CD4-positive, alpha-beta T cell treated with Interferon gamma for 1 hour (primary cell): ENCODE measurements at regions not wholly inside any gene's neighbourhood (a gene's known extent, or its start where the extent isn't known, plus 50 kb on each side); places are given as distances from the start of the nearest gene placed in this dataset.

Source experiments
- DNase-seq: peaks from one replicate; pipeline ENCODE4 v3.0.0-alpha.2; 2020

DNA sequence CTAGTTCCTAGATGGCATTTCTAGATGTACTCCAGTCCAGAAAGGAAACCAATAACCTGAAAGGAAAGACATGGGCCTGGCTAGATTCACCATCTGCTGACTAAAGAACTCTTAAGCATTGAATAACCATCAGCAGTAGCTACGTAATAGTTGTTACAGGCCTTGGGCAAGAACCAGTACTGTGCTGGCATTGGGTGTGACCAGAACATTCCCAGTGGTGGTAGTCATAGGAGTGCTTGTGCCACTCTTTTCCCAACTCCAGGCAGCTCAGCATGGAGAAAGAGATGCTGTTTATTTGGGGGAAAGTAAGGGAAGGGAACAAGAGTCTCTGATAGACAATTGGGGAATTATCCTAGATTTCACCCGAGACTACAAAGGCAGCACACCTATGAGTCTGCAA lies 333.3 kb downstream of the SLC16A7 start:
- no peak for DNase-seq

- DNase-seq, result no peak
Measured at GRCh38 chr12:59934486-59934885, 338.7 kb downstream of the SLC16A7 start.

DNA sequence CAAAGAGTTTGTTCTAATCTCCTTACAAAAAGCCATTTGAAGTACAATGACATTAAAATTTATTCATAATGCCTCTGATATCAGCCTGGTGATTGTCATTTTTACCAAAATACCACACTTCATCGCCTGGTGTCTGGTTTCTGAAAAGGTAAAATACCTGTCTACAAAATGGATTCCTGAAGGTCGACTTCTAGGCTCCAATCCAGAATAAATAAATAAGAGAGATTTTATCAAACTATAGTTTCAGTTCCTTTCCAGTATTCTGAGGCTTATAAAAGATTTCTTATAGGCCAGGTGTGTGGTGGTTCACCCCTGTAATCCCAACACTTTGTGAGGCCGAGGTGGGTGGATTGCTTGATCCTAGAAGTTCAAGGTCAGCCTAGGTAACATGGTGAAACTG lies 340.7 kb downstream of the SLC16A7 start:
- no peak for DNase-seq

DNA sequence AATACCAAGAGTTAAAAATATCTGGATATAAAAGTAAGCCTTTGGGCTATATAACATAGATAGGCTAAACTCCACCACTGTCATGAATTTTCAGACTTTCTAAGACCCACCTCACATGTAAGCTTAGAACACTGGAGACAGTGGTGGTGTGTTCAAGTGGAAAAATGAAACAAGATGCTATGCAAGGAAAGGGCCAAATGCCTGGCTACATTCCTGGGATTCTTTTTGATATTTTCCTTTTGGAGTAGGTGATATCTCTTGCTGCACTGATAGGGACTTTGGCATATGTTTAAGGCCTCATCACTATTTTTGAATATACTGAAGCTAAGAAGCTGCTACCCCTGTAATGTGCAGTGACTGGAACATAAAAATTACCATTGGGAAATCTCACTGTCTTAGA lies 341.3 kb downstream of the SLC16A7 start:
- no peak for DNase-seq

- DNase-seq, result no peak
Measured at GRCh38 chr12:59938190-59938962, 342.5 kb downstream of the SLC16A7 start.

DNA sequence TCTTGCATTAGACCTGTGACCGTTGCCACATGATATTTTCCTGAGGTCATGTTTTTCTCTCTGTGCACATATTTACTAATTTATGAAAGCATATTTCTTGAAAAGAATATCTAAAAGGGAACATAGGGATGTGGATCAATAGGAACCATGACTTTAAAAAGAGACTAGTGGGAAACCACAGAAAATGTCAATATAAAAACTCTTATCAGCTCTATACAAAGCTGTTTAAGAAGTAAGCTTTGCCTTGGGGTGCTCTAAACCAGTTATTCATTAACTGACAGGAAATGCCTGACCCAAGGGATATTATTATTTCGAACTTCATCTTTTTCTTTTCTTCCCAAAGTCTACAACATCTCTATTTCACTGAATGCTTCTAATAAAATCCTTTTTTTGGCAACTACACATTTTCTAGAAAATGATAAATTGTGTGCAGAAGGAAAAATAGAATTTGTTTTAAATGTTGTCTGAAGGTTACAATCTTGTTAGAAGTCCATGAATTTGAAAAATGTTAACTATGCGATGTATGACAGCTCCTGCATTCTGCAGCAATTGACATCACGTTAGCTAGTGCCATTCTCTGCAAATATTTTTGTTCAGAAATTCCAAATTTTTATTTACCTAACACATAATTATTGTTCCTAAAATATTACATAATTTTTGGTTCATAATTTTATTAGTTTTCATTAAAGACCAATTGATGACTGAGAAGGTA lies 345.0 kb downstream of the SLC16A7 start:
- DNase-seq, result no peak

DNA sequence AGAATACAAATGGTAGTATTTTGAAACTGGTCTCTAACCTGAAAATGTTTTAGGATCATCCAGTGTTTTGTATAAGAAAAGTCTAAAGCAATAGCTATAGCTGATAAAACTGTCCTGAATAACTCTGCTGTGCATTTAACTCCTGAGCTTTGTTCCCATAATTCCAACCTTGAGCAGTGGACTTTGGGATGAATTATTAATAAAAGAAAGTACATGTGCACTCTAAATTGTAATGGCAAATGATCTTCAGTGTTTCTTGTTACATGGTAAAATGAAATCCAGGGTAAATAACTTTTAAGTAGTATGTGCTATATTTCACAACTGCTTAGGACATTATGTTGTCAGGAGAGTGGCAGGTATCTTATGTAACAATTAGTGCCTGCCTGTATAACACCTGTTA lies 345.6 kb downstream of the SLC16A7 start:
- DNase-seq, result no peak

- DNase-seq, result no peak
Measured at GRCh38 chr12:59944177-59944576, 348.3 kb downstream of the SLC16A7 start.

DNA sequence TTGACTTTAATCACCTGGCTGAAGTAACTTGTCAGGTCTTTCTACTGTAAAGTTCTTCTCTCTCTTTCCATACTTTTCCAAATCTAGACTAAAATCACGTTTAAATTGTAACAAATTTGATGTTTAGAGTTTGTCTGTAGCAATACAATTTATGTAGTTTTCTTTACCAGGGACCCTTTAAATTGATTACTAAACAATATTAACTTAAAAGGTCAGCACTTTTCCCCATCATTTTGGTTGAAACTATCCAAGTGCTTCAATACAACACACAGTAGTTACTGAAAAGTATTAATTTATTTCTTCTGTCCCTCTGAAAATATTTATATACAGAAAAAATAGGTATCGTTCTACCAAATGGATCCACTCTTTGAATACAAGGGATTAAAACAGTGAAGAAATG lies 350.8 kb downstream of the SLC16A7 start:
- no peak for DNase-seq

- no peak for DNase-seq
Measured at GRCh38 chr12:59963546-59963945, 367.7 kb downstream of the SLC16A7 start.

DNA sequence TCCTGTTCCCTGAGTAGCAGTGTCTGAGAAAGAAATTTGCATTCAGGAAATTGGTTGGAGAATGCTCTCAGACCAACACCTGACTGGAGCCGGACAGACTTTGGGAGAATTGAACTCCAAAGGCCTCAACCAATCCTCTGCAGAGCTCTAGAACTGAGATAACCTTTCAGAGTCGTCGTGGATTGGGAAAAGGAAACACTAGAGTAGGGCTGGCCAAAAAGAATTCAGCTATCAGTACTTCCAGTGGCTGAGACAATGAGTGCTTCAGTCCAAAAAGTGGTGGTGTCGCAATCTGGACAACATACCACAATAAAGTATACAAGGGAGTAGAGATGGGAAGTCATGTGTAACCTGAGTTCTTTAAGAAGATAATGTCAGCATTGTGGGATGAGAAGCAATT lies 377.1 kb downstream of the SLC16A7 start:
- DNase-seq, result no peak

- DNase-seq, result no peak
Measured at GRCh38 chr12:59973515-59973914, 377.7 kb downstream of the SLC16A7 start.

DNA sequence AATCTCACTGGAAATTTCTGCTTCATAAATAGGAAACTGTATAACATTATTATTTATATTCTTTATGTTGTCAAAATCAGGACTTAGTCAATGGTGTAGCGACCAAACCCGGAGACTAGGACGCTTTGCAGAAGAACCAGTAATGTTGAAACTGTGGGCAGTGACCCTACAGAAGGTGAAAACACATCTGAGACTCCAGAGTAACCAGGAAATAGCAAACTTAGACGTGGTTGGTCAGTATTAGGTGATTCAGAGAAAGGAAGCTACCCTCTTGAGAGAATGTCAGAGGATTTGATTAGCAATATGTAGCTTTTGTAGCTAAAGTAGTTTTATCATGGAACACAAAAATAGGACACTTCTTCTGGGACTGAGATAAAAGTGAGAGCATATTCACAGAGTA lies 381.9 kb downstream of the SLC16A7 start:
- DNase-seq, result no peak

- DNase-seq, result no peak
Measured at GRCh38 chr12:59980476-59980875, 384.6 kb downstream of the SLC16A7 start.

DNA sequence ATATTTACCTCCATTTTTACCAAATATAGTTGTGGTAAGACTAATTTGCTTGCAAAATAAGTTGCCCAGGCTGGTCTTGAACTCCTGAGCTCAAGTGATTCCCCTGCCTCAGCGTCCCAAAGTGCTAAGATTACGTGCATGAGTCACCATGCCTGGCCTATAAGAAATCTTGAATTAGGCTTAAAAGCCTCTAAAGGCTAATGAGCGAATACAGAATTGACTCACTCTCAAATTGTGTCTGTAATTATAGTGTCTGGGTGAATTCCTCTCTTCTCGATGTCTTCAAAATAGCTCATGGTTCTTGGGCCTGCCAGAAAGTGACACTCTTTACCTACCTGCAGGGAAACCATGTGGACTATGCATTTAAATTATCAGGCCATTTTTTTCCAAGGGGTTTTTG lies 403.5 kb downstream of the SLC16A7 start:
- DNase-seq, result no peak

GRCh38 chr12:60010486-60010885 lies 414.7 kb downstream of the SLC16A7 start:
- no peak for DNase-seq

GRCh38 chr12:60012659-60013058 lies 416.8 kb downstream of the SLC16A7 start:
- DNase-seq, result no peak

DNA sequence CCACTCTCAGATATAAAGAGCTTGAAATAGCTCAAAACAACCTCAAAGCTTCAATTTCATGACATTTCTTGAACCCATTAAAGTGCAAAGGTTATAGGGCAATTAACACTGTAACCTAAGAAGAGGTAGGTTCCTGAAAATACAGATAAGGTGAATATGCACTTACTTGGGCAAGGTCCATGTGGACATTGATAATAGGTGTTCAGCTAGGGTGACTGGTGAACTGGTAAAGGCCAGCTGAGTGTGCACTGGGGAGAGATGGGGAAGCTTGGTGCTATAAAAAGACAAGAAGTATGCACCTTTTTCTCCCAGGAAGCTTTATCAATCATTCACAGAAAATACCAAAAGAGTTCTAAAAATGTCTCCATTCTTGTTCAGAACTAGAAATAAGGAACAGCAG lies 418.6 kb downstream of the SLC16A7 start:
- no peak for DNase-seq

DNA sequence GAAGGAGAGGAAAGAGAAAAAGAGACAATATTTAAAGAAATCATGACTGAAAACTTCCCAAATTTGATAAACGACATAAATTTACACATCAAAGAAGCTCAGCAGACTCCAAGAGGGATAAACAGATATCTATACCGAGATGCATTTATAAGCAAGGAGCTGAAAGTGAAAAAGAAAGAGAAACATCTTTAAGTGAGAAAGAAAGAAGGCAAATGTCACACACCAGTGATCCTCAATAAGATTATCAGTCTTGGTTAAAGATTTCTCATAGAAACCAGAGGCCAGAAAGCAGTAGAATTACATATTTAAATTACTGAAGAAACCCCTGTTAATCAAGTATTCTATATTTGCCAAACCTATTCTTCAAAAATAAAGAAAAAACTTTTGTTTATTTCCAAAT lies 424.2 kb downstream of the SLC16A7 start:
- no peak for DNase-seq

DNA sequence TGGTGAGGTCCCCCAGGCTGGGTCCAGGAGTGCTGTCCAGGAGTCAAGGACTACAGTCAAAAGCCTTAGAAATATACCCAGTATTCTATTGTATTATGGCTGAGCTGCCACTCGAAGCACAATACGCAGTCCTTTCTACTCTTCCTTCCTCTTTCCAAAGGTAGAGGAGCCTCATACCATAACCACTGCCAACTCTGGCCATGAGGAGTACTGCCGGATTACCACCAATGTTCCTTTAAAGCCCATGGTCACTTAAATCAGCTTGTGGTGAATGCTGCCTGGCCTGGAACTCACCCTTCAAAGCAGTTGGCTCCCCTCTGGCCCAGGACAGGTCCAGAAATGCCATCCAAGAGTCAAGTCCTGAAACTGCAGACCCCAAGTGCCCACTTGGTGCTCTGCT lies 425.4 kb downstream of the SLC16A7 start:
- no peak for DNase-seq

- DNase-seq, result no peak
Measured at GRCh38 chr12:60027266-60027665, 431.4 kb downstream of the SLC16A7 start.

- DNase-seq, result no peak
Measured at GRCh38 chr12:60034147-60034546, 438.3 kb downstream of the SLC16A7 start.

GRCh38 chr12:60035835-60036234 lies 440.0 kb downstream of the SLC16A7 start:
- DNase-seq, result no peak

DNA sequence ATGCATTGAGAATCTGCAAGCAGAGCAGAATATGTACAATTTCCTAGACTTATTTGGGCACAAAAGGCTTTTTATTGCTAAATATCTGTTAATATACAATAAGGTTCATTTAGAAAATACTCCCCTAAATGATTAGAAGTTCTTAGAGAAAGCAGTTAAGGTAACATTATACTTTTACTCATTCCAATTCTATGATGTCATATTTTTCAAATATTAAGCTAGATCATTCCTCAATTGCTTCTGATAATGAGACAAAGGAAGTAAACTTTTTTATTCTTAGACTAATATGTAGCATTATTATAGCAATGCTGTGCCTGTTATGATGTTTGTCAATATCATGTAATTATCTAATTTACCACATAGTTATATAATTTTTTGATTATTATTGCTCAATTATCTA lies 447.0 kb downstream of the SLC16A7 start:
- no peak for DNase-seq

GRCh38 chr12:60043236-60043635 lies 447.4 kb downstream of the SLC16A7 start:
- no peak for DNase-seq
